Trophoblast cell (in vitro differentiated cells and primary cell): ENCODE measurements at regions not wholly inside any gene's neighbourhood (a gene's known extent, or its start where the extent isn't known, plus 50 kb on each side); places are given as distances from the start of the nearest gene placed in this dataset.

Experiments used
- DNase-seq, 2 donors: peaks; one replicate each; pipeline ENCODE4 v3.0.0-alpha.2; 2016
- H2AFZ ChIP-seq: 2 replicates; pipeline ENCODE4 v1.6.1; 2013; ENCODE audit warnings: low read length, moderate library complexity, mild to moderate bottlenecking; ENCODE audit not compliant: insufficient read depth, poor library complexity
- H2AK5ac ChIP-seq: 2 replicates; pipeline ENCODE4 v1.6.1; 2013; ENCODE audit warnings: mild to moderate bottlenecking, low read length
- H2BK120ac ChIP-seq: 2 replicates; pipeline ENCODE4 v1.6.1; 2013; ENCODE audit warnings: low read length, mild to moderate bottlenecking, moderate library complexity; ENCODE audit not compliant: insufficient read depth, poor library complexity
- H2BK12ac ChIP-seq: 2 replicates; pipeline ENCODE4 v1.6.1; 2013; ENCODE audit warnings: mild to moderate bottlenecking, low read length, moderate library complexity
- H2BK5ac ChIP-seq: 2 replicates; pipeline ENCODE4 v1.6.1; 2013; ENCODE audit warnings: low read length, low read depth, moderate library complexity, mild to moderate bottlenecking; ENCODE audit not compliant: poor library complexity
- H3K14ac ChIP-seq: 2 replicates; pipeline ENCODE4 v1.6.1; 2013; ENCODE audit warnings: mild to moderate bottlenecking, low read length
- H3K18ac ChIP-seq: 2 replicates; pipeline ENCODE4 v1.6.1; 2013; ENCODE audit warnings: mild to moderate bottlenecking, low read length
- H3K23ac ChIP-seq: 2 replicates; pipeline ENCODE4 v1.6.1; 2013; ENCODE audit warnings: low read length
- H3K27ac ChIP-seq: 2 replicates; pipeline ENCODE4 v1.5.1; 2013; ENCODE audit warnings: low read depth, mild to moderate bottlenecking, inconsistent platforms, low read length, moderate library complexity
- H3K27me3 ChIP-seq: 2 replicates; pipeline ENCODE4 v1.6.1; 2013; ENCODE audit warnings: inconsistent platforms, mild to moderate bottlenecking, low read length, moderate library complexity; ENCODE audit not compliant: insufficient read depth
- H3K36me3 ChIP-seq, 2 experiments: 1 replicate in 1 of 2; 2 replicates in 1 of 2; pipeline ENCODE4 v1.6.1; 2013; ENCODE audit warnings: low read length in 2 of 2, mild to moderate bottlenecking in 2 of 2, moderate library complexity in 1 of 2; ENCODE audit not compliant: insufficient read depth in 2 of 2, control insufficient read depth in 1 of 2
- H3K4ac ChIP-seq: 2 replicates; pipeline ENCODE4 v1.6.1; 2013; ENCODE audit warnings: low read depth, mild to moderate bottlenecking, low read length, moderate library complexity
- H3K4me1 ChIP-seq, 2 experiments: 1 replicate in 1 of 2; 2 replicates in 1 of 2; pipeline ENCODE4 v1.6.1; 2013; ENCODE audit warnings: low read length in 2 of 2, mild to moderate bottlenecking in 2 of 2, moderate library complexity in 1 of 2; ENCODE audit not compliant: insufficient read depth in 2 of 2, control insufficient read depth in 1 of 2
- H3K4me2 ChIP-seq: 2 replicates; pipeline ENCODE4 v1.6.1; 2013; ENCODE audit warnings: inconsistent platforms, mild to moderate bottlenecking, low read length, moderate library complexity
- H3K4me3 ChIP-seq: 2 replicates; pipeline ENCODE4 v1.5.1; 2013; ENCODE audit warnings: mild to moderate bottlenecking, low read depth, low read length, inconsistent platforms
- H3K79me1 ChIP-seq: one replicate; pipeline ENCODE4 v1.6.1; 2013; ENCODE audit warnings: low read length
- H3K79me2 ChIP-seq: 2 replicates; pipeline ENCODE4 v1.6.1; 2013; ENCODE audit warnings: low read length, mild to moderate bottlenecking; ENCODE audit not compliant: control insufficient read depth, insufficient read depth, poor library complexity
- H3K9ac ChIP-seq: 2 replicates; pipeline ENCODE4 v1.6.1; 2013; ENCODE audit warnings: mild to moderate bottlenecking, low read length
- H3K9me3 ChIP-seq: 2 replicates; pipeline ENCODE4 v1.6.1; 2013; ENCODE audit warnings: low read depth, mild to moderate bottlenecking, control low read depth, inconsistent platforms, low read length; ENCODE audit not compliant: insufficient read depth
- H4K12ac ChIP-seq: 2 replicates; pipeline ENCODE4 v1.6.1; 2013; ENCODE audit warnings: low read depth, mild to moderate bottlenecking, low read length, moderate library complexity
- H4K8ac ChIP-seq: 2 replicates; pipeline ENCODE4 v1.6.1; 2013; ENCODE audit warnings: low read depth, mild to moderate bottlenecking, low read length, moderate library complexity
- H4K91ac ChIP-seq: one replicate; pipeline ENCODE4 v1.6.1; 2013; ENCODE audit warnings: low read depth, mild to moderate bottlenecking, low read length, moderate library complexity
- WGBS: extraction: QIAGEN DNeasy Blood & Tissue Kit; methylation state at CpG from one replicate; pipeline ENCODE4 v1.1.7; 2013; ENCODE audit warnings: missing lambda C conversion rate; ENCODE audit not compliant: insufficient read length, insufficient coverage; ENCODE audit errors: extremely low coverage; 5-methylcytosine and 5-hydroxymethylcytosine counted together

DNA sequence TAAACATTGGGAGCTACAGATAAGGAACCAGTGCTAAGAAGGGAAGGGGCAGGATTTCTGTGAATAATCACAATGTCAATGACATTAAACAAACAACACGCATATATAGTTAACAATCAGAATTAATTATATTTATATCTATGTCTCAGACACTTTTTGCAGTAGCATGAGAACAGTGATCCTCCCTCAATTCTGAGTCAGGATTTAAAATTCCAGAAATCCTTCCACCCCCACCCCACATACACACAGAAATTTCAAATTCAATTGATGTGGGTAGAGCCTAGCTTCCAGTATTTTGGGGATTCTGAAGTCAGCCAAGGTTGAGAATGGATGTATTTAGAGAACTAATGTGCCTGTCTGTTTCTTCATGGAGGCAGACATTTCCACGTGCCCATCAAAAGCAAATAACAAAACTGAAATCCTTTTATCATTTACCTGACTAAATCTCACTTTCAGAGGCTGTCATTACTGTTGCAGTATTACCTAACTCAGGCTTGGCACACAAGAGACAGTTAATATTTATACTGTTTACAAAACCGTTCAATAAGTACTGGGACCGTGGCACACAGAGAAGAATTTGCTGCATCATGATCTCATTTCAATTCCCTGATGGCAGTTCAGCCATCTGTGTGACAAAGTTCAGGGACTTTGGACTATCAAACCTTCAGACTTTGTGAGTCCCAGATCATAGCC lies 116.6 kb upstream of the PALS2 start:
- no peak overlapping the region for H2AFZ ChIP-seq
- H2BK12ac ChIP-seq: no peak overlapping the region
- no peak overlapping the region for H3K4ac ChIP-seq
- no peak overlapping the region for H4K91ac ChIP-seq
- no peak overlapping the region for H2AK5ac ChIP-seq
- no peaks in the 10 kb centered on the region for H3K36me3 ChIP-seq
- H3K9ac ChIP-seq: no peak overlapping the region
- no peak for DNase-seq
- H3K79me2 ChIP-seq: no peaks in the 10 kb centered on the region
- H3K27ac ChIP-seq: no peak overlapping the region
- no peak overlapping the region for H3K18ac ChIP-seq
- no peaks in the 10 kb centered on the region for H3K27me3 ChIP-seq
- H4K12ac ChIP-seq: no peak overlapping the region
- H3K79me1 ChIP-seq: no peaks in the 10 kb centered on the region
- no peak overlapping the region for H3K4me3 ChIP-seq
- no peak overlapping the region for H3K4me2 ChIP-seq
- no peak overlapping the region for H4K8ac ChIP-seq
- no peaks in the 10 kb centered on the region for H3K4me1 ChIP-seq
- H2BK5ac ChIP-seq: no peak overlapping the region
- H3K14ac ChIP-seq: no peak overlapping the region
- WGBS: no CpG with 5 or more reads among the region's 4 CpGs
- no peak overlapping the region for H3K23ac ChIP-seq
- H2BK120ac ChIP-seq: no peak overlapping the region
- no peaks in the 10 kb centered on the region for H3K9me3 ChIP-seq

- no peak for DNase-seq
- Histone ChIP-seq H3K27me3 (no peaks in the 10 kb centered on the region), H2AK5ac (no peak overlapping the region), H3K79me2 (no peaks in the 10 kb centered on the region), H3K4me1 (no peaks in the 10 kb centered on the region), H2BK5ac (no peak overlapping the region), H3K18ac (no peak overlapping the region), H2AFZ (no peak overlapping the region), H3K14ac (no peak overlapping the region), H4K8ac (no peak overlapping the region), H3K9ac (no peak overlapping the region), H3K79me1 (no peaks in the 10 kb centered on the region), H3K23ac (no peak overlapping the region), H3K4me2 (no peak overlapping the region), H3K27ac (no peak overlapping the region), H3K4ac (no peak overlapping the region), H3K36me3 (no peaks in the 10 kb centered on the region), H2BK120ac (no peak overlapping the region), H3K4me3 (no peak overlapping the region), H4K12ac (no peak overlapping the region), H3K9me3 (no peaks in the 10 kb centered on the region), H4K91ac (no peak overlapping the region), H2BK12ac (no peak overlapping the region)
- no CpG with 5 or more reads among the region's 2 CpGs for WGBS
These were observed 116.1 kb upstream of the PALS2 start for GRCh38 chr7:24457219-24457558.

- H3K14ac ChIP-seq: no peak overlapping the region
These were observed 111.1 kb upstream of the PALS2 start for GRCh38 chr7:24462117-24462516.

DNA sequence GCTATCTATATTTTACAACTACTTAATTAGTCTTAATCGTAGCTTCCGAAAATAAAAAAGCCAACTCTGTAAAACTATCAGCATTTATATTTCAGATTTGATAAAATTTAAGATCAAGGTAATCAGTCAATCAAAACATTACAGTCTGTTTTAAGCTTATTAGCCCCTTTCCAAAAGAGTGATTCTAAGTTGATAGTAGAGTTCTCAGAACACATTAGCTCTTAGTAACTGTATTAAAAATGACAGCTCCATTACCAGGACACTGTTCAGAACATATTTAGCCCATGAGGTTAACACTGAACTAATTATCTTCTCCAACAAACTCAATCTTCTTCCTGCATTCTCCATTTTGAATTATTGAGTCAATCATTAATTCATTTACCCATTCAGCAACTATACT lies 110.3 kb upstream of the PALS2 start:
- H2BK120ac ChIP-seq: no peak overlapping the region
- H2AFZ ChIP-seq: no peak overlapping the region
- H3K36me3 ChIP-seq: no peaks in the 10 kb centered on the region
- no peaks in the 10 kb centered on the region for H3K79me1 ChIP-seq
- H4K8ac ChIP-seq: no peak overlapping the region
- no peak overlapping the region for H4K12ac ChIP-seq
- H3K27ac ChIP-seq: no peak overlapping the region
- H3K9me3 ChIP-seq: no peaks in the 10 kb centered on the region
- no peak overlapping the region for H2BK12ac ChIP-seq
- H2AK5ac ChIP-seq: no peak overlapping the region
- no peak overlapping the region for H2BK5ac ChIP-seq
- peaks cover 4 to 5% of the 10 kb centered on the region in 2 experiments for H3K4me1 ChIP-seq
- no peaks in the 10 kb centered on the region for H3K27me3 ChIP-seq
- H3K4me3 ChIP-seq: no peak overlapping the region
- no peaks in the 10 kb centered on the region for H3K79me2 ChIP-seq
- no peak overlapping the region for H3K23ac ChIP-seq
- no peak for DNase-seq
- WGBS: no CpG with 5 or more reads among the region's 2 CpGs
- no peak overlapping the region for H4K91ac ChIP-seq
- no peak overlapping the region for H3K4ac ChIP-seq
- no peak overlapping the region for H3K14ac ChIP-seq
- H3K9ac ChIP-seq: no peak overlapping the region
- H3K4me2 ChIP-seq: no peak overlapping the region
- H3K18ac ChIP-seq: no peak overlapping the region

More at GRCh38 chr7:24462117-24462516, 111.1 kb upstream of the PALS2 start:
- no peaks in the 10 kb centered on the region for H3K79me1 ChIP-seq
- H3K36me3 ChIP-seq: no peaks in the 10 kb centered on the region
- H2AFZ ChIP-seq: no peak overlapping the region
- no peak overlapping the region for H4K8ac ChIP-seq
- H3K4me3 ChIP-seq: no peak overlapping the region
- no peak overlapping the region for H3K4me2 ChIP-seq
- no peak overlapping the region for H3K9ac ChIP-seq
- no peaks in the 10 kb centered on the region for H3K27me3 ChIP-seq
- H4K91ac ChIP-seq: no peak overlapping the region
- WGBS: no CpG with 5 or more reads among the region's 2 CpGs
- no peak overlapping the region for H3K4ac ChIP-seq
- H3K23ac ChIP-seq: no peak overlapping the region
- no peak overlapping the region for H3K27ac ChIP-seq
- H2BK120ac ChIP-seq: no peak overlapping the region
- no peaks in the 10 kb centered on the region for H3K79me2 ChIP-seq
- H4K12ac ChIP-seq: no peak overlapping the region
- H3K18ac ChIP-seq: no peak overlapping the region
- peaks cover 4 to 5% of the 10 kb centered on the region in 2 experiments for H3K4me1 ChIP-seq
- DNase-seq: no peak
- H3K9me3 ChIP-seq: no peaks in the 10 kb centered on the region
- no peak overlapping the region for H2AK5ac ChIP-seq
- H2BK12ac ChIP-seq: no peak overlapping the region
- no peak overlapping the region for H2BK5ac ChIP-seq
